ENCODE measurements at regions not wholly inside any gene's neighbourhood (a gene's known extent, or its start where the extent isn't known, plus 50 kb on each side); places are given as distances from the start of the nearest gene placed in this dataset.

DNA sequence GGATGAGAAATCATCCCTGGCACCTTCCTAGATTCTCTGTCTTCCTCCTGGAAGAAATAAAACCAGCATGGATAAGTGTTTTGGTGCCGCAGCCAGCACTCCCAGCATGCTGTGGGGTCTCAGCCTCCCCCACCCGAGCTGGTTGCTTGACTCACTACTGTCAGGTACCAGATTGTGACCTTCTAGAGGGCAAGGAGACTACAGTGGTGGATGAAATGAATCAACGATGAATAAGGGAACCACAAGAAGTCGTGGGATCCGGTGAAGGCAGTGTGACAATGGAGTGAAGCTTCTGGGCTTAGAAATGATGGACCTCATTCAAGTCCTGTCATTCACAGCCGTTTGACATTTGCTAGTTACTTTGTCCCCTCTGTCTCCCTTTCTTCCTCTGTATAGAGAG is 50.2 kb upstream of the SLCO3A1 start:
- TF ChIP-seq ZBTB7A (IDR thresholded peaks at IDR 0.05; ENCODE audit: low read depth) (no peak), EP300 (IDR thresholded peaks at IDR 0.05; ENCODE audit: borderline replicate concordance) (no peak), YY1 (IDR thresholded peaks at IDR 0.05; ENCODE audit: low read depth) (no peak), CREB1 (IDR thresholded peaks at IDR 0.05; ENCODE audit: low read depth) (no peak), TEAD4 (IDR thresholded peaks at IDR 0.05) (no peak), CEBPB (IDR thresholded peaks at IDR 0.05) (no peak), TCF12 (IDR thresholded peaks at IDR 0.05; ENCODE audit: low read depth) (no peak), EGR1 (IDR thresholded peaks at IDR 0.05) (no peak)
- TF ChIP-seq, protein P1, sequence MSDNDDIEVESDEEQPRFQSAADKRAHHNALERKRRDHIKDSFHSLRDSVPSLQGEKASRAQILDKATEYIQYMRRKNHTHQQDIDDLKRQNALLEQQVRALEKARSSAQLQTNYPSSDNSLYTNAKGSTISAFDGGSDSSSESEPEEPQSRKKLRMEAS (IDR thresholded peaks at IDR 0.05): no peak
- TF ChIP-seq, protein P2, sequence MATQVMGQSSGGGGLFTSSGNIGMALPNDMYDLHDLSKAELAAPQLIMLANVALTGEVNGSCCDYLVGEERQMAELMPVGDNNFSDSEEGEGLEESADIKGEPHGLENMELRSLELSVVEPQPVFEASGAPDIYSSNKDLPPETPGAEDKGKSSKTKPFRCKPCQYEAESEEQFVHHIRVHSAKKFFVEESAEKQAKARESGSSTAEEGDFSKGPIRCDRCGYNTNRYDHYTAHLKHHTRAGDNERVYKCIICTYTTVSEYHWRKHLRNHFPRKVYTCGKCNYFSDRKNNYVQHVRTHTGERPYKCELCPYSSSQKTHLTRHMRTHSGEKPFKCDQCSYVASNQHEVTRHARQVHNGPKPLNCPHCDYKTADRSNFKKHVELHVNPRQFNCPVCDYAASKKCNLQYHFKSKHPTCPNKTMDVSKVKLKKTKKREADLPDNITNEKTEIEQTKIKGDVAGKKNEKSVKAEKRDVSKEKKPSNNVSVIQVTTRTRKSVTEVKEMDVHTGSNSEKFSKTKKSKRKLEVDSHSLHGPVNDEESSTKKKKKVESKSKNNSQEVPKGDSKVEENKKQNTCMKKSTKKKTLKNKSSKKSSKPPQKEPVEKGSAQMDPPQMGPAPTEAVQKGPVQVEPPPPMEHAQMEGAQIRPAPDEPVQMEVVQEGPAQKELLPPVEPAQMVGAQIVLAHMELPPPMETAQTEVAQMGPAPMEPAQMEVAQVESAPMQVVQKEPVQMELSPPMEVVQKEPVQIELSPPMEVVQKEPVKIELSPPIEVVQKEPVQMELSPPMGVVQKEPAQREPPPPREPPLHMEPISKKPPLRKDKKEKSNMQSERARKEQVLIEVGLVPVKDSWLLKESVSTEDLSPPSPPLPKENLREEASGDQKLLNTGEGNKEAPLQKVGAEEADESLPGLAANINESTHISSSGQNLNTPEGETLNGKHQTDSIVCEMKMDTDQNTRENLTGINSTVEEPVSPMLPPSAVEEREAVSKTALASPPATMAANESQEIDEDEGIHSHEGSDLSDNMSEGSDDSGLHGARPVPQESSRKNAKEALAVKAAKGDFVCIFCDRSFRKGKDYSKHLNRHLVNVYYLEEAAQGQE (IDR thresholded peaks at IDR 0.05; ENCODE audit: low read depth): no peak
- TF ChIP-seq, protein P3, sequence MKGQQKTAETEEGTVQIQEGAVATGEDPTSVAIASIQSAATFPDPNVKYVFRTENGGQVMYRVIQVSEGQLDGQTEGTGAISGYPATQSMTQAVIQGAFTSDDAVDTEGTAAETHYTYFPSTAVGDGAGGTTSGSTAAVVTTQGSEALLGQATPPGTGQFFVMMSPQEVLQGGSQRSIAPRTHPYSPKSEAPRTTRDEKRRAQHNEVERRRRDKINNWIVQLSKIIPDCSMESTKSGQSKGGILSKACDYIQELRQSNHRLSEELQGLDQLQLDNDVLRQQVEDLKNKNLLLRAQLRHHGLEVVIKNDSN (IDR thresholded peaks at IDR 0.05): no peak
